CD4-positive, alpha-beta memory T cell (primary cell): ENCODE measurements at regions not wholly inside any gene's neighbourhood (a gene's known extent, or its start where the extent isn't known, plus 50 kb on each side); places are given as distances from the start of the nearest gene placed in this dataset.

Experiments used
- CTCF ChIA-PET: fragments of 350-600 bp; sonication (Branson Sonifier 250); formaldehyde crosslinking; loops from one replicate; lab custom pipeline; 2021; ENCODE audit warnings: inconsistent platforms; ENCODE audit not compliant: partially characterized antibody; lab: Charles Lee
- POLR2A ChIA-PET: fragments of 350-600 bp; sonication (Branson Sonifier 250); formaldehyde crosslinking; loops from one replicate; lab custom pipeline; 2021; ENCODE audit not compliant: partially characterized antibody; lab: Charles Lee
- DNase-seq, 5 donors: peaks; one replicate each; pipeline versions ENCODE4 v3.0.0 to v3.0.0-alpha.2; 2020 to 2022; ENCODE audit warnings: mixed read lengths in 1 of 5
- H3K27ac ChIP-seq: one replicate; pipeline ENCODE4 v1.7.0; 2013; ENCODE audit warnings: low read depth, low read length
- H3K27me3 ChIP-seq: 2 replicates; pipeline ENCODE4 v1.7.0; 2013; ENCODE audit warnings: mild to moderate bottlenecking, low read length, moderate library complexity; ENCODE audit not compliant: insufficient read depth
- H3K36me3 ChIP-seq: 2 replicates; pipeline ENCODE4 v1.7.0; 2013; ENCODE audit warnings: mild to moderate bottlenecking, low read length, moderate library complexity; ENCODE audit not compliant: insufficient read depth
- H3K4me1 ChIP-seq: 2 replicates; pipeline ENCODE4 v1.7.0; 2013; ENCODE audit warnings: mild to moderate bottlenecking, low read length, moderate library complexity; ENCODE audit not compliant: insufficient read depth
- H3K4me3 ChIP-seq, 2 donors: one replicate each; pipeline ENCODE4 v1.7.0; 2013; ENCODE audit warnings: low read length in 2 of 2, mild to moderate bottlenecking in 1 of 2
- H3K9me3 ChIP-seq, 2 donors: one replicate each; pipeline ENCODE4 v1.7.0; 2013; ENCODE audit warnings: low read length in 2 of 2, control low read depth in 1 of 2; ENCODE audit not compliant: control insufficient read depth in 1 of 2
- H3K27ac Mint-ChIP-seq, 7 donors: one replicate each; pipeline ENCODE4 v1.8.0; 2020 to 2021; ENCODE audit warnings: mixed read lengths in 7 of 7, mild to moderate bottlenecking in 6 of 7, inconsistent platforms in 3 of 7, moderate library complexity in 3 of 7
- H3K27me3 Mint-ChIP-seq, 2 donors: one replicate each; pipeline ENCODE4 v1.8.0; 2020 to 2021; ENCODE audit warnings: mixed read lengths in 2 of 2
- H3K36me3 Mint-ChIP-seq, 2 donors: one replicate each; pipeline ENCODE4 v1.8.0; 2020 to 2021; ENCODE audit warnings: mixed read lengths in 2 of 2, inconsistent platforms in 1 of 2, mild to moderate bottlenecking in 1 of 2
- H3K4me1 Mint-ChIP-seq, 4 donors: one replicate each; pipeline ENCODE4 v1.8.0; 2020 to 2021; ENCODE audit warnings: mixed read lengths in 4 of 4, mild to moderate bottlenecking in 1 of 4
- H3K4me3 Mint-ChIP-seq, 8 donors: one replicate each; pipeline ENCODE4 v1.8.0; 2020 to 2021; ENCODE audit warnings: mixed read lengths in 8 of 8, mild to moderate bottlenecking in 7 of 8, moderate library complexity in 6 of 8, inconsistent platforms in 3 of 8
- H3K9me3 Mint-ChIP-seq, 8 donors: one replicate each; pipeline ENCODE4 v1.8.0; 2020 to 2021; ENCODE audit warnings: mixed read lengths in 8 of 8, mild to moderate bottlenecking in 5 of 8, inconsistent platforms in 3 of 8, moderate library complexity in 1 of 8
- intact Hi-C: fragments of 100-400 bp; cut with micrococcal nuclease; formaldehyde crosslinking; loops from one replicate; pipeline ENCODE4 v1.15.1; 2023

DNA sequence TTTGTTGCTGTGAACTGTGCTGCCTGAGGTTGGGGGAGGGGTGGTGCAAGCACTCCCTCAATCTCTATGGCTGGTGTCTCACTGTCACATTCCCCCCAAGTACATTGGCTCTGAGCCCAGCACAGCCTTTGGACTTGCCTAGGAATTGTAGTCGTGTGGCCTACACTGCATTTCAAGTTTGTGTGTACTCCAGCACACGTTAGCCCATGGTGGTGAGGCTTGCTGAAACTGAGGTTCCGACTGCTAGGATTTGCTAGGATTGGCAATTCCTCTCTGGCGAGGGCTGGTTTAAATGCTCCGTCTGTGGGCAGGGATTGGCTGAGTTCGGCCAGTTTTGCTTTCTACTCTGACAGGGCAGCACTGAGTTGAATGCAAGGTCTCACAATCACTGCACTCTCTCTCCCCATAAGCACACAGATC lies 121.7 kb upstream of the CXXC4 start:
- H3K27me3 Mint-ChIP-seq = peaks cover 0 to 1% of the 10 kb centered on the region in 2 donors
- DNase-seq = no peak
- POLR2A ChIA-PET = no interaction called here

DNA sequence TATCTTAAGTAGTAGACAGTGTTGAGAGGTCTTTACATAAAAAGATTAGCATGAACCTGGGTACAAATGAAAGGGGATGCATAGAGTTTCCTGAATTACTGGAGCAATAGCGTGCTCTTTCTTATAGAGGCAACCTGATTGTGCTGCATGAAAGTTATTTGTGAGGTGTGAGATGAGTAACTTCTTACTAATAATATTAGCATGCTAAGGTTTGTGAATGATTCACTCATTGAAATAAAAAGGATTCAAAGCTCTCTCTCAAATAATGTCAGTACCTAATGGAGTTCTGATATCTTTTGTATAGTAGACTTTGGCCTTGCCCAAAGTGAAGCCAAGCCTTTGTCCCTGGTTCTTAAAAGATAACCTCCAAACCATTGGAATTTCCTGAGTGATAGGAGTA lies 131.0 kb upstream of the CXXC4 start:
- no peak overlapping the region for H3K4me3 Mint-ChIP-seq
- H3K27me3 Mint-ChIP-seq = no peaks in the 10 kb centered on the region
- no peak for DNase-seq
- Histone ChIP-seq H3K36me3 (no peaks in the 10 kb centered on the region), H3K9me3 (no peaks in the 10 kb centered on the region), H3K4me1 (no peaks in the 10 kb centered on the region), H3K27ac (no peak overlapping the region), H3K27me3 (no peaks in the 10 kb centered on the region), H3K4me3 (no peak overlapping the region)
- peaks cover 0 to 5% (median 1%) of the 10 kb centered on the region in 8 donors for H3K9me3 Mint-ChIP-seq
- POLR2A ChIA-PET = no interaction called here
- no peaks in the 10 kb centered on the region for H3K36me3 Mint-ChIP-seq
- CTCF ChIA-PET = no interaction called here
- H3K4me1 Mint-ChIP-seq = no peaks in the 10 kb centered on the region
- intact Hi-C loops = no loop called here
- H3K27ac Mint-ChIP-seq = no peak overlapping the region

More for the DNA sequence above, 121.7 kb upstream of the CXXC4 start:
- Histone ChIP-seq H3K4me1 (no peaks in the 10 kb centered on the region), H3K27me3 (no peaks in the 10 kb centered on the region), H3K4me3 (no peak overlapping the region), H3K9me3 (no peaks in the 10 kb centered on the region), H3K36me3 (no peaks in the 10 kb centered on the region), H3K27ac (no peak overlapping the region)
- peaks cover 0 to 5% (median 3%) of the 10 kb centered on the region in 8 donors for H3K9me3 Mint-ChIP-seq
- no peaks in the 10 kb centered on the region for H3K36me3 Mint-ChIP-seq
- no peaks in the 10 kb centered on the region for H3K4me1 Mint-ChIP-seq
- no peak overlapping the region for H3K4me3 Mint-ChIP-seq
- CTCF ChIA-PET = no interaction called here
- intact Hi-C loops = no loop called here
- no peak overlapping the region for H3K27ac Mint-ChIP-seq

DNA sequence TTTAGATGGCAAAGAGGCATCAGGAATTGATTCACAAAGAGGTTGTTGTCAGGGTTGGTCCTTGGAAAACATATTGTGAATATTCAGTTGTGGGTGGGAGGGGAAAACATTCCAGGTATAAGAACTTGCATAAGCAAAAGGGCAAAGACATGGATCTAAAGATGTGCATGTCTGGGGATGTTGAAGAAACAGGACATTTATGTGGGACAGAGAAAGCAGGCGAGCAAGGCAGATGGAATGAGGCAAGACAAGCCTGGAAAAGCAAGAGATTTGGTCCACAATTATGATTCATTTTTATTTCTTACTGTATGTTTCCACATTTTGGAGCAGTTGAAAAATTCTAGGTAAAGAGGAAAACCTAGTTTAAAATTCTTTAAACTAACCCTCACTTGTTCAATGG lies 134.9 kb upstream of the CXXC4 start:
- Mint-ChIP-seq H3K27me3 (no peaks in the 10 kb centered on the region), H3K36me3 (no peaks in the 10 kb centered on the region), H3K4me3 (peak overlapping the region in 1 of 8 donors; percentile 13), H3K4me1 (no peaks in the 10 kb centered on the region), H3K9me3 (peaks cover 0 to 2% (median 0%) of the 10 kb centered on the region in 8 donors), H3K27ac (no peak overlapping the region)
- H3K27ac ChIP-seq = no peak overlapping the region
- H3K9me3 ChIP-seq = no peaks in the 10 kb centered on the region
- H3K36me3 ChIP-seq = no peaks in the 10 kb centered on the region
- no peaks in the 10 kb centered on the region for H3K4me1 ChIP-seq
- no peak overlapping the region for H3K4me3 ChIP-seq
- DNase-seq = no peak
- CTCF ChIA-PET = no interaction called here
- intact Hi-C loops = no loop called here
- POLR2A ChIA-PET = no interaction called here
- no peaks in the 10 kb centered on the region for H3K27me3 ChIP-seq

DNA sequence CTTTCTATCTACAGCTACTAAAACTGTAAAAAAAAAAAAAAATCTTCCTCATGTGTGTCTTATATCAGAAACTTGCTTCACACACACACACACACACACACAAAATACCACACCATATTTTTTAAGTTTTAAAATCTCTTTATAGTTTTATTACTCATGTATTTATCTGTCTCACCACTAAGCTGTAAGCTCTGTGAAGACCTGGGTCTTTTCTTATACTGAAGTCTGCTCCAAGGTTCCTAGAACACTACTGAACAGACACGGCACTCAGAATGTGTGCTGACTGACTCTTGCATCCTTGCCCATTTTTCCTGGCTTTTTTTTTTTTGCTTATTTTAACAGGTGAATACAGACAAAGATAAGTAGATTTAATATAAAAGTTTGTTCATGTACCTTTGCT lies 135.6 kb upstream of the CXXC4 start:
- POLR2A ChIA-PET = no interaction called here
- Histone ChIP-seq H3K9me3 (no peaks in the 10 kb centered on the region), H3K27me3 (no peaks in the 10 kb centered on the region), H3K27ac (no peak overlapping the region), H3K4me3 (no peak overlapping the region), H3K36me3 (no peaks in the 10 kb centered on the region), H3K4me1 (no peaks in the 10 kb centered on the region)
- CTCF ChIA-PET = no interaction called here
- no peaks in the 10 kb centered on the region for H3K4me1 Mint-ChIP-seq
- intact Hi-C loops = no loop called here
- H3K9me3 Mint-ChIP-seq = peaks cover 0 to 2% (median 0%) of the 10 kb centered on the region in 8 donors
- H3K27ac Mint-ChIP-seq = no peak overlapping the region
- H3K27me3 Mint-ChIP-seq = no peaks in the 10 kb centered on the region
- no peaks in the 10 kb centered on the region for H3K36me3 Mint-ChIP-seq
- H3K4me3 Mint-ChIP-seq = no peak overlapping the region
- no peak for DNase-seq

DNA sequence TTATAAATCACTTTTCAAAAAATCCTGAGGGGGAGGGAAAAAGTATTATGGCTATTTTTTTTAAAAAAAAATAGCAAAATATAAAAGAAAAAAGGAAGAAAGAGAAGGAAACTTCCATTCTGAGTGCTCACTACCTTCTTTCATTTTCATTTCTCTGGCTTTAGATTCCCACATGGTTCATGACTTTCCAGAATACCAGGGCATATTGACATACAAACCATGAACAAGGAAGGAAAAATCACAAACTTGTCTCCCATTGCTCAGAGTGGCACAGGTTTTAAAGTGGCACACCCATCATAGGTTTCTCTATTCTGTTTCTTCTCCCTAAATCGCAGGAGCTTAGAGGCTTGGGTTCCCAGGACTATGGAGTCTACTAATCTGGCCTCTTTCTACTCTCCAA lies 136.3 kb upstream of the CXXC4 start:
- no peak overlapping the region for H3K27ac ChIP-seq
- no peaks in the 10 kb centered on the region for H3K4me1 Mint-ChIP-seq
- intact Hi-C loops = no loop called here
- H3K9me3 ChIP-seq = no peaks in the 10 kb centered on the region
- no peaks in the 10 kb centered on the region for H3K4me1 ChIP-seq
- ChIA-PET CTCF (no interaction called here), POLR2A (no interaction called here)
- H3K4me3 ChIP-seq = no peak overlapping the region
- H3K36me3 ChIP-seq = no peaks in the 10 kb centered on the region
- no peak overlapping the region for H3K4me3 Mint-ChIP-seq
- no peak for DNase-seq
- no peak overlapping the region for H3K27ac Mint-ChIP-seq
- no peaks in the 10 kb centered on the region for H3K36me3 Mint-ChIP-seq
- H3K9me3 Mint-ChIP-seq = peaks cover 0 to 2% (median 0%) of the 10 kb centered on the region in 8 donors
- H3K27me3 Mint-ChIP-seq = no peaks in the 10 kb centered on the region
- H3K27me3 ChIP-seq = no peaks in the 10 kb centered on the region

DNA sequence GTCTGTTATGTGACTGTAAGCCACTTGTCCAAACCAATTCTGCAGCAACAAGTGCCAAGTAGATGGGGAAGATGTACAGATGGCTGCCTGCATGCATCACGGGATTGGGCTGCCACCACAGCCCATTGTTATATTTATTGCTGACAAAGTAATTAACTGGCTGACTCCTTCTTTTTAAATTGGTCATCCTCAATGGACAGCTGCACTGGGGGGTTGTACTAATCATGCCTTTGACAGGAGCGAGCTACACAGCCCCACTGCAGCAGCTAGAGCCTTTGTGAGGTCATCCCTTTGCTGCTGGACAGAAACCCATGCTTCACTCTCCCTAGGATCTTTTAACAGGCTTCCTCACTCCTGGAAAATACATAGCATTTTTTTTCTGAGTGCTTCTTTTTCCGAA lies 146.7 kb upstream of the CXXC4 start:
- H3K27me3 Mint-ChIP-seq = no peaks in the 10 kb centered on the region
- no peaks in the 10 kb centered on the region for H3K36me3 Mint-ChIP-seq
- H3K4me3 Mint-ChIP-seq = no peak overlapping the region
- H3K4me1 Mint-ChIP-seq = no peaks in the 10 kb centered on the region
- peaks cover 0 to 1% (median 0%) of the 10 kb centered on the region in 8 donors for H3K9me3 Mint-ChIP-seq
- intact Hi-C loops = no loop called here
- no peak overlapping the region for H3K27ac Mint-ChIP-seq
- H3K4me1 ChIP-seq = no peaks in the 10 kb centered on the region
- H3K27ac ChIP-seq = no peak overlapping the region
- no peaks in the 10 kb centered on the region for H3K36me3 ChIP-seq
- DNase-seq = no peak
- no peak overlapping the region for H3K4me3 ChIP-seq
- ChIA-PET POLR2A (no interaction called here), CTCF (no interaction called here)
- H3K9me3 ChIP-seq = no peaks in the 10 kb centered on the region
- H3K27me3 ChIP-seq = no peaks in the 10 kb centered on the region

DNA sequence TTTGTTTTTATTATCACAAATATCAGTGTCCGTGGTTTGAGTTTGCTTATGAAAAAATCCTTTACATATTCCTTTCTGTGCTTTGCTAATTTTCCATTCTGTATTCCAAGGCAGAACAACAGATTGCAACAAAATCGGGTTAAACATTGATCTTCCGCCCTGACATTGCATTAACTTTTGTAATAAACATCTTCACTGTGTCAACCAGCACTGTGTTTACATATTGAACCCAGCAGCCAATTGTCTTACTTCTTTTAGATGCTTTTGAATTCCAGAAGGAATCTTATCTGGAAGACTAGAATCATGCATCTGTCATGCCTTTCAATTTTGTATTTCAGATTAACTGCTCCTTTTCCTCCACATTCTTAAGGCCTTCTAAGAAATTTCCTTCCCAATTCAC lies 147.8 kb upstream of the CXXC4 start:
- no peak overlapping the region for H3K27ac ChIP-seq
- POLR2A ChIA-PET = no interaction called here
- CTCF ChIA-PET = no interaction called here

DNA sequence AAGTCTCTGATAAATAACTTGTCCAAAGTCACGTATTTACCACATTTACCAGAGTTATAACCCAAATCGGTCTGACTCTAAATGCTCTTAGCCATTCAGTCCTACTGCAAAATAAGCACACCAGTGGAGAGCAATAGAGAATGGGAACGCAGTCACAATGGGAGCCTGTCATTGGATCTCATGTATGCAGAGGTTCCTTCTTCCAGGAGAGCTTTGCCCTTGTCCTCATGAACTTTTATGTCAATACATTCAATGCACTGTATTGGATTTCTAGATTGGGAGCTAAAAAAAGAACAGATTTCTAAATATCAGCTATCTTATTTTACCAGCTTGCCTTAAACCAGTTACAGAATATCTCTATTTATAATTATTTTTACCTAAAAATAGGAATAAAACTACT lies 149.1 kb upstream of the CXXC4 start:
- CTCF ChIA-PET = no interaction called here
- intact Hi-C loops = no loop called here

More for the DNA sequence above, 147.8 kb upstream of the CXXC4 start:
- no peaks in the 10 kb centered on the region for H3K36me3 ChIP-seq
- Mint-ChIP-seq H3K4me3 (no peak overlapping the region), H3K9me3 (peaks cover 0 to 2% (median 0%) of the 10 kb centered on the region in 8 donors), H3K27me3 (no peaks in the 10 kb centered on the region), H3K36me3 (no peaks in the 10 kb centered on the region), H3K4me1 (no peaks in the 10 kb centered on the region), H3K27ac (no peak overlapping the region)
- no peaks in the 10 kb centered on the region for H3K9me3 ChIP-seq
- no peak overlapping the region for H3K4me3 ChIP-seq
- intact Hi-C loops = no loop called here
- no peak for DNase-seq
- H3K27me3 ChIP-seq = no peaks in the 10 kb centered on the region
- no peaks in the 10 kb centered on the region for H3K4me1 ChIP-seq

More for the DNA sequence above, 149.1 kb upstream of the CXXC4 start:
- POLR2A ChIA-PET = no interaction called here
- Mint-ChIP-seq H3K36me3 (no peaks in the 10 kb centered on the region), H3K9me3 (peaks cover 0 to 4% (median 0%) of the 10 kb centered on the region in 8 donors), H3K27me3 (no peaks in the 10 kb centered on the region), H3K27ac (no peak overlapping the region), H3K4me1 (no peaks in the 10 kb centered on the region), H3K4me3 (peak overlapping the region in 1 of 8 donors; percentile 10)
- no peak overlapping the region for H3K4me3 ChIP-seq
- H3K27ac ChIP-seq = no peak overlapping the region
- no peaks in the 10 kb centered on the region for H3K9me3 ChIP-seq
- H3K27me3 ChIP-seq = no peaks in the 10 kb centered on the region
- no peaks in the 10 kb centered on the region for H3K36me3 ChIP-seq
- H3K4me1 ChIP-seq = no peaks in the 10 kb centered on the region
- no peak for DNase-seq
